GM21515 (cell line): ENCODE measurements at regions not wholly inside any gene's neighbourhood (a gene's known extent, or its start where the extent isn't known, plus 50 kb on each side); places are given as distances from the start of the nearest gene placed in this dataset.
"Not testable (repeated sequence)": the region's sequence is repeated elsewhere in the genome, so short reads cannot be mapped to it uniquely, and the experiment has no call there.

ENCODE experiments used
- ATAC-seq: cut with Tn5 transposase; IDR thresholded peaks from one replicate; pipeline ENCODE4 v1.9.1; 2021; ENCODE audit not compliant: unreplicated experiment

DNA sequence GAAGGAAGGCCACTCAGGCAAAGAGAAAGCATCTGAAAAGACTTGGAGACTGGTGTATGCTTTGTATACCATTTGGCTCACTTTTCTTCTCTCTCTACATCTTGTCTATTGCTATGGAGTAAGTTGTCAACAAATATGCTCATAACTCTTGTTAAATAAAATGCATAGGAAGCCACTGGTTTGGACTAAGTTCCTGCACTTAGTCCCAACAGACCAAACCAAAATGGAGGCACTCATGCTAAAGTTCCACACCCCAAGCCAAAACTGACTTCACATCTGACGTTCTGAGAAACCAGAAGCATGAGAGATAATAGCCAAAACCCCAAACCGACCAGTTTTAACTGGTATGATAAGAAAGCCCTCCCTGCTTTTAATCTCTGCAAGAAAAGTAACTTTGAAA, 135.3 kb upstream of the LYPLAL1 start:
- no peak for ATAC-seq

DNA sequence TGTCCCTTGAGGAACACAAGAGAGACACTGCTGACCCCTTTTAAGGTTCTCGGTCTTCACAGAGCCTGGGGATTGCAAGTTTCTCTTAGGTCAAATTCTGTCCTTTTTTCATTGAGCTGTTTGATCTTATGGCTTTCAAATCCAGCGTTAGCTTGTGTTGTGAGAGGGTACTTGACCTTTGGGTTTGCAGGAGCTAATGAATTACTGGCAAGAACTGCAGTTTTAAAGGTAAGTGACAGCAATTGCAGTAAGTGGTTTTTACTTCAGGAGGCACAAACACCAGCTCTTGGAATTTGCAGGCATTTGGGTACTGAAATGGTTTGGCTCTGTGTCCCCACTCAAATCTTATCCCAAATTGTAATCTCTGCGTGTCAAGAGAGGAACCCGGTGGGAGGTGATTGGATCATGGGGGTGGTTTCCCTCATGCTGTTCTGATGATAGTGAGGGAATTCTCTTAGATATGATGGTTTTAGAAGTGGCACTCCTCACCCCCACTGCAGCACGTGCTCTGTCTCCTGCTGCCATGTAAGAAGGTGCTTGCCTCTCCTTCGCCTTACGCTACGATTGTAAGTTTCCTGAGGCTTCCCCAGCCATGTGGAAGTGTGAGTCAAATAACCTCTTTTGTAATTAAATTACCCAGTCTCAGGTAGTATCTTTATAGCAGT, 134.5 kb upstream of the LYPLAL1 start:
- ATAC-seq: no peak

DNA sequence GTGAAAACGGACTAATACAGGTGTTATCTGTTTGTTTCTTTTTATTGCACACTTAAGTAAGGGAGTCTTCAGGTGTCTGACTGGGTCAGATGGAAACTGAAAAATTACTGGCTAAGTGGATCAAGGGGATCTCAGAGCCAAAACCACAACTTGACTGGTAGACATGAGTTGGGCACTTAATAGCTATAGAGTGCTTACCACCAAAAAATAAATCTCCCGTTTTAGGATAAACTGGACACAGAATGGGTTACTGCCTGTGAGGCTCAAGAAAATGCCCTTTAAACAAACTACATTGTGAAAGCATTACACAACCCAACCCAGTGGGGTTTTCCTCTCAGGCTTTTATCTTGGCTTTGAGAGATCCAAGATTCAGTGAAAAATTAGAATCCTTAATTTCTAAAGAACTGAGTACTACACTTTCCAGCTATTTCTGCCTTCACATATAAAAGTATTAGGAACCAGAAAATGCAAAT, 134.0 kb upstream of the LYPLAL1 start:
- ATAC-seq: no peak

DNA sequence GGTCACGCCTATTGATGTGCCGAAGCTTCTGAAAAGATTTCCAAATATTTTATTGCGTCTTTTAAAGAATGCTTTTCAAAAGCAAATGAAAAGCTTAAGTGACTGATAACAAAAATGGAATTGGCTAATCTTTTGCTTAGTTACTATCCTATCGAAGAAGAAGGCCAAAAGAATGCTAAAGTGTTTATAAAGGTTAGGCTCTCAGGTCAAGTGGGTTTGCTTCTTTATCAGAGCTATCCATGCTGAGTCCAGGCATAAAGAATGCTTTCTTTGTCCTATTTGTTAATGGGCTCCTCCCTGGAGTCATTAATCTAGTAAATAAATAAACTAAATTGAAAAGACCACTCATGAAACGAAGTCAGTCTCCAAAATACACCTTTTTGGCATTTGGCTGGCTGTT, 133.4 kb upstream of the LYPLAL1 start:
- ATAC-seq: no peak

GRCh38 chr1:219041141-219041540, 132.5 kb upstream of the LYPLAL1 start:
- no peak for ATAC-seq

- no peak for ATAC-seq
These were observed 131.9 kb upstream of the LYPLAL1 start for GRCh38 chr1:219041818-219042217.

GRCh38 chr1:219042769-219043168, 130.9 kb upstream of the LYPLAL1 start:
- no peak for ATAC-seq

- no peak for ATAC-seq
These were observed 128.4 kb upstream of the LYPLAL1 start for GRCh38 chr1:219045246-219045645.

- ATAC-seq: no peak
These were observed 124.2 kb upstream of the LYPLAL1 start for GRCh38 chr1:219049501-219049900.

DNA sequence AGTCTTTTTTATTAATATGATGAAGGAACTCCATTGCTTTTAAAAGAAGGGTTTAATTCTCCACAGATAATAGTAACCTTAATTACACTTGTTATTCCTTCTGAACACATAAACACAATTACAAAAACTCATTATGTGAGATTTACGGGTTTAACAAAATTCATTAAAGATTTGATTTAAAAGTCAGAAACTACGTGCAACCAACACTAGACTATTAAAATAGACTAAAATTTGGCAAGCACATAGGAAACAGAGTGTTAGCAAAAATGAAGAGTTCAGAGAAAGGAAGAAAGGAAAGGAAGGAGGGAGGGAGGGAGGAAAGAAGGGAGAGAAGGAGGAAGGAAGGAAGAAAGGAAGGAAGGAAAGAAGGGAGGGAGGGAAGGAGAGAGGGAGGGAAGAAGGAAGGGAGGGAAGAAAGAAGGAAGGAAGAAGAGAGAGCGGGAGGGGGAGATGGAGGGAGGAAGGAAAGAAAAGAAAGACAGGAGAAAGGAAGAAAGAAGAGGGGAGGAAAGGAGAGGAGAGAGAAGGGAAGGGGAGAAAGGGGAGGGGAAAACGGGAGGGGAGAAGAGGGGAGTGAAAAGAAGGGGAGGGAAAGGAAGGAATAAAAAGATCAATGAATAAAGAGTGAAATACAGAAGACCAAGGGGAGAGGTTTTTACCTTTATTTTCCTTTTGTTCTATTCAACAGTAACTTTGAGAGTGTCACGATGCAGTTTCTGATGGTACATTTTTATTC, 123.4 kb upstream of the LYPLAL1 start:
- ATAC-seq: no peak

DNA sequence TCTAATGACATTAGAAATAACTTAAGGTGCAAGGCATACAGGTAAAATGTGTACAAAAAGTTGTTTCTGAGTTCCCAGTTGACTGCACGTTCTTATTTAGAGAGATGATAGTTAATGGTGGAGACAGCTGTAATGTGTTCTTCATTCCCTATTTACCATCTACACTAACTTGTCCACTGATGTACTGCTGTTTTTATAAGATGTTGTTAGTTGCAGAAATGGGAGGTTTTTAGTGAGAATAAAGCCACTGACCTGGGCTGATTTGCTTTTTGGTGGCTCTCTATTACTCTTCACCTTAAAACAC, 122.9 kb upstream of the LYPLAL1 start:
- ATAC-seq: no peak

- ATAC-seq: no peak
These were observed 122.1 kb upstream of the LYPLAL1 start for GRCh38 chr1:219051547-219051946.

DNA sequence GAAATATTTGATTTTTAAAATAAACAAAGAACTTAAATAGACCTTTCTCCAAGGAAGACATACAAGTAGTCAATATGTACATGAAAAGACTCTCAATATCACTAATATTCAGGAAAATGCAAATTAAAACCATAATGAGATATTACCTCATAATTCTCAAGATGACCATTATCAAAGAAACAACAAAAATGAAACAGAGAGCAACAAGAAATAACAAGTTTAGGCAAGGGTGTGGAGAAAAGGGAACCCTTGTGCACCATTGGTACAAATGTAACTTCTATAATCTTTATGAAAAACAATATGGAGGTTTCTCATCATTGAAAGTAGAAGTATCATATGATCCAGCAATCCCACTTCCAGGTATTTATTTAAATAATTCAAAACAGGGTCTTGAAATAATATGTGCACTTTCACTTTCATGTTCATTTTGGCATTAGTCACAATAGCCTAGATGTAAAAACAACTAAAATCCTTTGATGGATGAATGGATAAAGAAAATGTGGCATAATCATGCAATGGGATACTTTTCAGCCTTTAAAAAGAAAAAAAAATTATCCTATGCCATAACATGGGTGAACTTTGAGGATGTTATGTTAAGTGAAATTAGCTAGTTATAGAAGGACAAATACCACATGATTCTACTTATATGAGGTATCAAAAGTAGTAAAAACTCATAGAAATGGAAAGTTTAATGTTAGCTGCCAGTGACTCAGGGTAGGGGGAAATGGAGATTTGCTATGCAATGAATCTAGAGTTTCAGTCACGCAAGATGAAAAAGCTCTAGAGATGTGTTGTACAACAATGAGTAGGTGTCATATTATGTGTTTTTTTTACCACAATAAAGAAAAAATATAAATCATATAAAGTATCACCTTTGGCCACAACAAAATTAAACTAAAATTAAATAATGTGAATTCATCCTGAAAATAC, 114.5 kb upstream of the LYPLAL1 start:
- ATAC-seq: no peak

DNA sequence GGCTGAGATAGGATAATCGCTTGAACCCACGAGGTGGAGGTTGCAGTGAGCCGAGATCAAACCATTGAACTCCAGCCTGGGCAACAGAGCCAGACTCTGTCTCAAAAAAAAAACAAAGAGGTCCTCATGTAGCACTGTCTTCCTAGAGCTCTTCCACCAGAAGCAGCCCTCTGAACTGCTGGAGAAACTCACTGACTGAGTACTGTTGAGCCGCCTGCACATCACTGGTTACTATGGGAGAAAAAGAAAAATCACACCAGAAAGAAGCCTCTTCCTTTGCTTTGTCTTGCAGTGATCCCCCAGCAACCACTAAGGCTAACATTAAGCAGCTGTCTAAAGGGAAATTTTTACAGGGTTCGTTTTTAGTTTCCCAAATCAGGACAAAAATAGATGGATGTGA, 112.9 kb upstream of the LYPLAL1 start:
- no peak for ATAC-seq

GRCh38 chr1:219062161-219062560, 111.5 kb upstream of the LYPLAL1 start:
- no peak for ATAC-seq

- ATAC-seq: no peak
These were observed 107.6 kb upstream of the LYPLAL1 start for GRCh38 chr1:219066098-219066497.

- ATAC-seq: no peak
These were observed 106.9 kb upstream of the LYPLAL1 start for GRCh38 chr1:219066631-219067349.

DNA sequence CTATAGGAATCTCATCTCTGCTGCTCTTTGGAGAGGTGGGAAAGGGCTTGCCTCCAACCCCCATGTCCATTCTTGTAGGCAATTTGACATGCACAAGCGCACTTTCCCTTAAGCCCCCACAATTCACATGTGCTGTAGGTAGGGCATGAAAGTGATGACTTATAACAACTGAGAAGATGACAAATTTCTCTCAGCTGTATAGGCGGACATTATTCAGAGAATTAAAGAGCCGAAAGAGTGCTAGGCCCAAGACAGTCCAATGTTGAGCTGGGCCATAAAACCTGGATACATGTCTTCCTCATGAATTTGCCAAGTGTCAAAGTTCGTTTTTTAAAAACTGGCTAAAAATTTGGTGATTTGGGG, 106.3 kb upstream of the LYPLAL1 start:
- no peak for ATAC-seq

- not testable (repeated sequence) for ATAC-seq
These were observed 103.3 kb upstream of the LYPLAL1 start for GRCh38 chr1:219070395-219070794.

- no peak for ATAC-seq
These were observed 102.5 kb upstream of the LYPLAL1 start for GRCh38 chr1:219071209-219071608.

DNA sequence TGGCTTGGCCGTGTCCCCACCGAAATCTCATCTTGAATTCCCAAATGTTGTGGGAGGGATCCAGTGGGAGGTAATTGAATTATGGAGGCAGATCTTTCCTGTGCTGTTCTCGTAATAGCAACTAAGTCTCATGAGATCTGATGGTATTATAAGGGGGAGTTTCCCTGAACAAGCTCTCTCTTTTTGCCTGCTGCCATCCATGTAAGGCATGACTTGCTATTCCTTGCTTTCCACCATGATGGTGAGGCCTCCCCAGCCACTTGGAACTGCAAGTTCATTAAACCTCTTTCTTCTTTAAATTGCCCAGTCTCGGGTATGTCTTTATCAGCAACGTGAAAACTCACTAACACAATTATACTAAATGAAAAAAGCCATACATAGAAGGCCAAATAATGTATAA, 101.3 kb upstream of the LYPLAL1 start:
- ATAC-seq: no peak
